ENCODE measurements at regions not wholly inside any gene's neighbourhood (a gene's known extent, or its start where the extent isn't known, plus 50 kb on each side); places are given as distances from the start of the nearest gene placed in this dataset.

DNA sequence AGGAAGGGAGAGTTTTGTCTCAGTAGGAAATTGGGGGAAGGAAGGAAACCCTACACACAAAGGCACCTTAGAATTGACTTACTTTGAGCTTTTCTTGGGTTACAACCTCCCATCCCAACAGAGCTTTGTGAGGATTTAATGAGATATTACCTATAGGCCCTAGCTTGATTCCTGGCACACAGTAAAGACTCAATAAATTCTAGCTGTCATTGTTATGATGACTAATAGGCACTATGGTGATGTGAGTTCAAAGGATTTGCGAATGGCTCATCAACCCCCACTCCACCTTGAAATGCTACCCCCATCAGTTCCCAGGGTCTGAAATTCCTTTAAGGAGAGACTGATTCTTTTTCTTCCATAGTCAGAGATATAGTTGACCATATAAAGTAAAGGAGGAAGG is 67.9 kb upstream of the SMNDC1 start:
- H3K36me3 ChIP-seq (ENCODE audit: control insufficient read depth, insufficient read depth, low read length), result no peaks in the 10 kb centered on the region
- no peak overlapping the region for H3K4me3 ChIP-seq (ENCODE audit: low read depth, low read length)
- DNase-seq (ENCODE audit: low read depth) (peak; percentile 83), FAIRE-seq (no peak)
- H3K27me3 ChIP-seq (ENCODE audit: control insufficient read depth, insufficient read depth, low read length), result no peaks in the 10 kb centered on the region
- TF ChIP-seq, protein P1, sequence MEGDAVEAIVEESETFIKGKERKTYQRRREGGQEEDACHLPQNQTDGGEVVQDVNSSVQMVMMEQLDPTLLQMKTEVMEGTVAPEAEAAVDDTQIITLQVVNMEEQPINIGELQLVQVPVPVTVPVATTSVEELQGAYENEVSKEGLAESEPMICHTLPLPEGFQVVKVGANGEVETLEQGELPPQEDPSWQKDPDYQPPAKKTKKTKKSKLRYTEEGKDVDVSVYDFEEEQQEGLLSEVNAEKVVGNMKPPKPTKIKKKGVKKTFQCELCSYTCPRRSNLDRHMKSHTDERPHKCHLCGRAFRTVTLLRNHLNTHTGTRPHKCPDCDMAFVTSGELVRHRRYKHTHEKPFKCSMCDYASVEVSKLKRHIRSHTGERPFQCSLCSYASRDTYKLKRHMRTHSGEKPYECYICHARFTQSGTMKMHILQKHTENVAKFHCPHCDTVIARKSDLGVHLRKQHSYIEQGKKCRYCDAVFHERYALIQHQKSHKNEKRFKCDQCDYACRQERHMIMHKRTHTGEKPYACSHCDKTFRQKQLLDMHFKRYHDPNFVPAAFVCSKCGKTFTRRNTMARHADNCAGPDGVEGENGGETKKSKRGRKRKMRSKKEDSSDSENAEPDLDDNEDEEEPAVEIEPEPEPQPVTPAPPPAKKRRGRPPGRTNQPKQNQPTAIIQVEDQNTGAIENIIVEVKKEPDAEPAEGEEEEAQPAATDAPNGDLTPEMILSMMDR (IDR thresholded peaks at IDR 0.05; ENCODE audit: insufficient read depth, low read length, severe bottlenecking), result no peak

DNA sequence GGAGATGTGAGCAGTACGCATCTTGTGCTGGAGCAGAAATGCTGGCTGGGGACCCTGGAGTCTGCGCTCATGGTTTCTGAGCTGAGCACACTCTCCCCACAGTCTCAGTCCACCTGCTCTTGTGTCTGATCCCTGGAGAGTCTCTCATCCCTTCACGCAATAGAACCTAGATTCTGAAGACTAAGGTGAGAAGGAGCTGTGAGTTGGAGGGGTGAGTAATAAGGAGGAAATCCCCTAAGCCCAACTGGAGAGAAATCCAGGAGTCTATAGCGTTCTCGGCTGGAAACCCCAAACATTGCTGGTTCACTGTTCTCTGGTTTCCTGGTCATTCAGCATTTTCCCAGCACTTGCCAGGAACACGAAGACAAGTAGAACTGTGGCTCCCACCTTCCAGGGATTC is 68.3 kb upstream of the SMNDC1 start:
- Histone ChIP-seq H3K27me3 (ENCODE audit: control insufficient read depth, insufficient read depth, low read length) (no peaks in the 10 kb centered on the region), H3K36me3 (ENCODE audit: control insufficient read depth, insufficient read depth, low read length) (no peaks in the 10 kb centered on the region), H3K4me3 (ENCODE audit: low read depth, low read length) (no peak overlapping the region)
- TF ChIP-seq, protein P1 (IDR thresholded peaks at IDR 0.05; ENCODE audit: insufficient read depth, low read length, severe bottlenecking), result no peak
- DNase-seq (ENCODE audit: low read depth) (peak; percentile 81), FAIRE-seq (no peak)

DNA sequence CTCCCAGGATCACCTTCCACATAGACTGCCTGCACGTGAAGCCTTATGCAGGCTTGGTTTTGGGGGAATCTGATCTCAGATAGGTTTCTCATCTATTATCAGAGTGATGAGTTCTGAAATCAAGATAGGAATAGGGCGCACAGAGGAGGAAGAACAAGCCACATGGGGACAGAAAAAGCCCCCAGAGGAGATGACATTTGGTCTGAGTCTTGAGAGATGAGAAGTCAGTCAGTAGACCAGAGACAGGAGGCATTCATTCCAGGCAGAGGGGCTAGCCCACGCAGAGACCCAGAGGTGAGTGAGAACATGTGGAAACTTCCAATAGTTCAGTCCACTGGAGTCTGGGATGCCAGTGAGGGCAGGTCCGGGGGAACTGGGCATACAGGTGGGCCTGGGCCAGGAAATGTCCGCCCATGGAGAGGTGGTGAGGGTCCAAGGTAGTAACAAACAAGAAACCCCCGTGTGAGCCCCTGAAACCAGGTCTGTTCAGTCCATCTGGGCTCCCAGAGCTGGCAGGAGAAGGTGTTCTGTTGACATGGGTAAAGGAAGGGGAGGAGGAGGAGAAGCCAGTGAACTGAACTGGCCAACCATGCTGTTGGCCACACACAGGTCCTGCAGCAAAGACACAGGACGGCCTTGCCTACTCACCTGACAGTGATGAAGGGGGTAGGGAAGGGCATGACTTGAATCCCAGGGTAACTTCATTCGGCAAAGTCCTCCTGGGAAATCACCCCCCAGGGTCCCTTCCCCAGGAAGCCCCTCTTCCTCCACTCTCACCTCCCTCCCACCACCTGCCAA is 69.3 kb upstream of the SMNDC1 start:
- TF ChIP-seq, protein P1 (IDR thresholded peaks at IDR 0.05; ENCODE audit: insufficient read depth, low read length, severe bottlenecking), result no peak
- FAIRE-seq (no peak), DNase-seq (ENCODE audit: low read depth) (no peak)
- H3K27me3 ChIP-seq (ENCODE audit: control insufficient read depth, insufficient read depth, low read length), result no peaks in the 10 kb centered on the region
- no peak overlapping the region for H3K4me3 ChIP-seq (ENCODE audit: low read depth, low read length)
- H3K36me3 ChIP-seq (ENCODE audit: control insufficient read depth, insufficient read depth, low read length), result no peaks in the 10 kb centered on the region

DNA sequence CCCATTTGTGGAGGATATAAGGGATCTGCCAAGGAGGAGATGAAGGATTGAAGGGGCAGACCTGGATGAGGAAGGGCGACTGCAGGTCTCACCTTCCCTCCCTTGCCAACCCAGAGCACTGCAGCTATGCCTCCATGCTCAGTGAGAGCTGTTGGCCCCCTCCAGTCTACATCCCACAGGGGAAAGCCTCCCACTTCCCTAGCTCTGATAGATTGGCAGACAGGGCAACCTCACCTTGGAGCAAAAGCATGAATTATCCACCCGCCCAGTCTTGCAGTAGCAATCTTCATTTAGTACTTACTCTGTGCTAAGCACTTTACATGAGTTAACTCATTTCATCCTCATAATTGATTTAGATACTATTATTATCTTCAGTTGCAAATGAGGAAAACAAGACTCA is 70.4 kb upstream of the SMNDC1 start:
- DNase-seq (ENCODE audit: low read depth), result no peak
- no peaks in the 10 kb centered on the region for H3K36me3 ChIP-seq (ENCODE audit: control insufficient read depth, insufficient read depth, low read length)
- H3K4me3 ChIP-seq (ENCODE audit: low read depth, low read length), result no peak overlapping the region
- H3K27me3 ChIP-seq (ENCODE audit: control insufficient read depth, insufficient read depth, low read length), result no peaks in the 10 kb centered on the region
- no peak for FAIRE-seq
- TF ChIP-seq, protein P1 (IDR thresholded peaks at IDR 0.05; ENCODE audit: insufficient read depth, low read length, severe bottlenecking), result no peak

DNA sequence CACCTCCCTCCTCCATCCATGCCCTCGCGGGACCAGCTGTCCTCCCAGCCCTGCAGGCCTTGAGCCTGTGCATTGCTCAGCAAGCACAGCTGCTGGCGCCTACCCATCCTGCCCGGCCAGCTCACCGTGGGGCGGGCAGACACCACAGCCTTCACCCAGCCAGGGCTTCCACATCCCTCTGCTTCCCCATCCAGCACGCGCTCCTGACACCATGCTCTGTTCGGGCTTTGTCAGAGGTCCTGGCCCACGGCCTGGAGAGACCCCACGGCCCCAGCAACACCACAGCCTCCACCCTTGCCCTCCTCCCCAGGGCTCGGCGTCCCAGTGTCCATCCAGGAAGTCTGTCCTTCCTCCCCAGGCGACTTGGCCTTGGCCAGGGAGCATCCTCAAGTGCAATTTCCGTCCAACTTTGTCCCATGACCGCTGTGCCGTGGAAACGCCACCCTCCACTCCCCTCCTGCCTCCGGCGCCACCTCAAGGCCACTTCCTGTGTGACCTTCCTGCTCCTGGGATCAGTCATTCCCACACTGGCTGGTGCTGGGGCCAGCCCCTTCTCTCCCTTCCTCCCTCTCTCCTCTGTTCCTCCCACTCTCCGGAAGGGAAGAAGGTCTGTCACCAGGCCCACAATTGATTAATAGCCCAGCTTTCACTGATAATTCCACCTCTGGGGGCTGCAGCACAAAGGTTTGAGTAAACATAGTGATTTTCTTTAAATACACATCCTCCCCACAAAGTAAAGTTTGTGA is 71.5 kb upstream of the SMNDC1 start:
- H3K27me3 ChIP-seq (ENCODE audit: control insufficient read depth, insufficient read depth, low read length), result no peaks in the 10 kb centered on the region
- FAIRE-seq, result no peak
- no peak for DNase-seq (ENCODE audit: low read depth)
- no peak overlapping the region for H3K4me3 ChIP-seq (ENCODE audit: low read depth, low read length)
- H3K36me3 ChIP-seq (ENCODE audit: control insufficient read depth, insufficient read depth, low read length), result no peaks in the 10 kb centered on the region
- TF ChIP-seq, protein P1 (IDR thresholded peaks at IDR 0.05; ENCODE audit: insufficient read depth, low read length, severe bottlenecking), result no peak
